Stomach (tissue), 4 donors: ENCODE measurements at regions not wholly inside any gene's neighbourhood (a gene's known extent, or its start where the extent isn't known, plus 50 kb on each side); places are given as distances from the start of the nearest gene placed in this dataset.

Experiments
- POLR2A ChIP-seq, 4 donors: fragments of 450-650 bp; IDR thresholded peaks; one replicate each; pipeline ENCODE4 v1.6.1; 2016; ENCODE audit warnings: antibody characterized with exemption in 4 of 4, control low read depth in 2 of 4, mild to moderate bottlenecking in 1 of 4, moderate library complexity in 1 of 4
- TF ChIP-seq, protein P1 (sequence below), 7 experiments: fragments of 450-650 bp in 4 of 7; fragments of 200-600 bp in 3 of 7; sonication (generic) in 3 of 7; IDR thresholded peaks; one replicate each; pipeline ENCODE4 v1.5.1; 2016 to 2019; ENCODE audit warnings: antibody characterized with exemption in 7 of 7, control low read depth in 2 of 7, mild to moderate bottlenecking in 1 of 7

DNA sequence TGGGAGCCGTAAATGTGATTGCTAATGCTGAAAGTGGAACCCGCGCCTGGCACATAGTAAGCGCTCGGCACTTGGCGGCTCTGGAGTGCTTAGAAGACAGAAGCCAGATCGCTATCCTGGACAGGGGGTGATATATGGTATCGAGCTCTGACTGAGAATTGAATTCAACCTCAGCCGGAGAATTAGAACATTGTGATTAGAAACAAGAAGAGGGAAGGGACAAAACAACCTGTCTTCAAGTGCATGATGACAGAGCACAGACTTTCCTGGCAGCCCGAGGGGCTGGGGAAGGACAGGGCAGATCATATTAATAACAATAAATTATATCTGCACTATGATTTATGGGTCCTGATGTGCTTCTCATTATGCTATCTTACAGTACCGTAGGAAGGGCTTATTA lies 66.9 kb upstream of the TBX3 start:
- TF ChIP-seq, protein P1, sequence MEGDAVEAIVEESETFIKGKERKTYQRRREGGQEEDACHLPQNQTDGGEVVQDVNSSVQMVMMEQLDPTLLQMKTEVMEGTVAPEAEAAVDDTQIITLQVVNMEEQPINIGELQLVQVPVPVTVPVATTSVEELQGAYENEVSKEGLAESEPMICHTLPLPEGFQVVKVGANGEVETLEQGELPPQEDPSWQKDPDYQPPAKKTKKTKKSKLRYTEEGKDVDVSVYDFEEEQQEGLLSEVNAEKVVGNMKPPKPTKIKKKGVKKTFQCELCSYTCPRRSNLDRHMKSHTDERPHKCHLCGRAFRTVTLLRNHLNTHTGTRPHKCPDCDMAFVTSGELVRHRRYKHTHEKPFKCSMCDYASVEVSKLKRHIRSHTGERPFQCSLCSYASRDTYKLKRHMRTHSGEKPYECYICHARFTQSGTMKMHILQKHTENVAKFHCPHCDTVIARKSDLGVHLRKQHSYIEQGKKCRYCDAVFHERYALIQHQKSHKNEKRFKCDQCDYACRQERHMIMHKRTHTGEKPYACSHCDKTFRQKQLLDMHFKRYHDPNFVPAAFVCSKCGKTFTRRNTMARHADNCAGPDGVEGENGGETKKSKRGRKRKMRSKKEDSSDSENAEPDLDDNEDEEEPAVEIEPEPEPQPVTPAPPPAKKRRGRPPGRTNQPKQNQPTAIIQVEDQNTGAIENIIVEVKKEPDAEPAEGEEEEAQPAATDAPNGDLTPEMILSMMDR (IDR thresholded peaks at IDR 0.05), result no peak
- TF ChIP-seq POLR2A (IDR thresholded peaks at IDR 0.05), result no peak
